Small intestine (tissue), 7 donors: ENCODE measurements at regions not wholly inside any gene's neighbourhood (a gene's known extent, or its start where the extent isn't known, plus 50 kb on each side); places are given as distances from the start of the nearest gene placed in this dataset.
"Not testable (repeated sequence)": the region's sequence is repeated elsewhere in the genome, so short reads cannot be mapped to it uniquely, and the experiment has no call there.

Experiments used
- DNase-seq, 2 donors: peaks; one replicate each; pipeline versions ENCODE4 v3.0.0 to v3.0.0-alpha.2; 2013
- FAIRE-seq: peaks from 2 replicates; lab custom pipeline; 2012; peaks lifted over from hg19 to GRCh38; lab: Jason Lieb, UNC
- H3K27ac ChIP-seq, 3 donors: one replicate each; pipeline ENCODE4 v1.5.1; 2013; ENCODE audit warnings: low read length in 2 of 3, mild to moderate bottlenecking in 2 of 3, control low read depth in 1 of 3, inconsistent platforms in 1 of 3, low read depth in 1 of 3, moderate library complexity in 1 of 3
- H3K27me3 ChIP-seq, 3 donors: one replicate each; pipeline ENCODE4 v1.6.1; 2013; ENCODE audit warnings: low read length in 3 of 3, inconsistent platforms in 1 of 3; ENCODE audit not compliant: control insufficient read depth in 3 of 3, insufficient read depth in 3 of 3
- H3K36me3 ChIP-seq, 3 donors: one replicate each; pipeline ENCODE4 v1.6.1; 2013; ENCODE audit warnings: low read length in 3 of 3, inconsistent platforms in 1 of 3, low read depth in 1 of 3, mild to moderate bottlenecking in 1 of 3, moderate library complexity in 1 of 3; ENCODE audit not compliant: control insufficient read depth in 3 of 3, insufficient read depth in 2 of 3
- H3K4me1 ChIP-seq, 3 donors: one replicate each; pipeline ENCODE4 v1.6.1; 2013; ENCODE audit warnings: low read length in 2 of 3, inconsistent platforms in 1 of 3, low read depth in 1 of 3, mild to moderate bottlenecking in 1 of 3, moderate library complexity in 1 of 3; ENCODE audit not compliant: control insufficient read depth in 3 of 3, insufficient read depth in 2 of 3
- H3K4me3 ChIP-seq, 3 donors: one replicate each; pipeline ENCODE4 v1.5.1; 2013; ENCODE audit warnings: low read length in 3 of 3, control low read depth in 1 of 3, inconsistent platforms in 1 of 3, low read depth in 1 of 3, mild to moderate bottlenecking in 1 of 3, moderate library complexity in 1 of 3
- H3K9me3 ChIP-seq, 2 donors: one replicate each; pipeline ENCODE4 v1.6.1; 2013; ENCODE audit warnings: low read depth in 1 of 2, low read length in 1 of 2; ENCODE audit not compliant: control insufficient read depth in 2 of 2, insufficient read depth in 1 of 2
- WGBS, 3 donors: extraction: QIAGEN DNeasy Blood & Tissue Kit; methylation state at CpG; one replicate each; pipeline ENCODE4 v1.1.7; 2013; 5-methylcytosine and 5-hydroxymethylcytosine counted together
- donor health status: healthy with polysubstance abuse.
- donor health status: control.
- donor health status: control.
- donor health status: Bipolar disorder and iron deficiency.
- donor health status: healthy.

DNA sequence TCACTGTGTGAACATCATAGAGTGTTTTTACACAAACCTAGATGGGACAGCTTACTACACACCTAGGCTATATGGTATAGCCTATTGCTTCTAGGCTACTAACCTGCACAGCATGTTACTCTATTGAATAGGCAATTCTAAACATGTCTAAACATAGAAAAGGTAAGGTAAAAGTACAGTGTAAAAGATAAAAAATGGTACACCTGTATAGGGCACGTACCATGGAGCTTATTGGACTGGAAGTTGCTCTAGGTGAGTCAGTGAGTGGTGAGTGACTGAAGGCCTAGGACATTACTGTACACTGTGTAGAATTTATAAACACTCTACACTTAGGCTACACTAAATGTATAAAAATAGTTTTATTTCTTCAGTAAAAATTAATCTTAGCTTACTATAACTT is 182.0 kb upstream of the THSD7A start:
- Histone ChIP-seq H3K9me3 (no peaks in the 10 kb centered on the region), H3K36me3 (no peaks in the 10 kb centered on the region), H3K4me1 (no peaks in the 10 kb centered on the region), H3K4me3 (no peak overlapping the region), H3K27me3 (no peaks in the 10 kb centered on the region), H3K27ac (no peak overlapping the region)
- DNase-seq (no peak), FAIRE-seq (no peak)
- 76 to 83% (median 76%) methylated on average over 1 of the region's 1 CpG for WGBS, 3 donors

GRCh38 chr7:12016439-12016838 is 184.4 kb upstream of the THSD7A start:
- H3K36me3 ChIP-seq = no peaks in the 10 kb centered on the region

GRCh38 chr7:12017046-12017445 is 185.0 kb upstream of the THSD7A start:
- no peak overlapping the region for H3K4me3 ChIP-seq
- 57 to 90% (median 68%) methylated on average over 1 of the region's 1 CpG for WGBS, 3 donors
- no peaks in the 10 kb centered on the region for H3K9me3 ChIP-seq
- no peak for FAIRE-seq
- H3K4me1 ChIP-seq = no peaks in the 10 kb centered on the region
- no peak overlapping the region for H3K27ac ChIP-seq
- DNase-seq = no peak
- H3K36me3 ChIP-seq = no peaks in the 10 kb centered on the region
- H3K27me3 ChIP-seq = no peaks in the 10 kb centered on the region

More at GRCh38 chr7:12016439-12016838, 184.4 kb upstream of the THSD7A start:
- Histone ChIP-seq H3K4me1 (no peaks in the 10 kb centered on the region), H3K9me3 (no peaks in the 10 kb centered on the region), H3K4me3 (no peak overlapping the region), H3K27me3 (no peaks in the 10 kb centered on the region), H3K27ac (no peak overlapping the region)
- no peak for DNase-seq
- no peak for FAIRE-seq
- 13 to 47% (median 24%) methylated on average over 1 of the region's 1 CpG for WGBS, 3 donors

- WGBS, 3 donors = 53 to 73% (median 64%) methylated on average over 1 of the region's 1 CpG
- not testable (repeated sequence) for H3K9me3 ChIP-seq, DNase-seq, H3K4me3 ChIP-seq, H3K4me1 ChIP-seq, H3K27me3 ChIP-seq, H3K36me3 ChIP-seq, FAIRE-seq, H3K27ac ChIP-seq
Measured at GRCh38 chr7:12022011-12022410, 189.1 kb upstream of the TMEM106B start.

DNA sequence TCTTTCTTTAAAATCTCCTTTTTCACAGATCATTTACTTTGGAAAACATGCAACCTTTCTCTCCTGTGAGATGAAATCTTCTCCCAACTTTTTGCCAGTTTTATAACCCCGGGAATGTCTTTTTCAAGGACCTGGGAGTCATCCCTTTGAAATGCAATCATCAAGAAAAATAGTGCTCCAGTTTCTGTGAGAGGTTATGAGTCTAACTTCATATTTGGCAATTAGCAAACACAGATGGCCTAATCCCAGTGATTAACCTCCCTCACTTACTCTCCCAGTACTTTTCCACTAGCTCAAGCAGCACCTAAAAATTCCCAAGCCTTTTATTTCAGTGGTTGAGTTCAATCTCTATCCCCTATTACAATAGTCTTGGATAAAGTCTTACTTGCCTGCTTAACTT is 185.8 kb upstream of the TMEM106B start:
- H3K4me1 ChIP-seq = no peaks in the 10 kb centered on the region
- H3K4me3 ChIP-seq = no peak overlapping the region
- FAIRE-seq (no peak), DNase-seq (no peak)
- no peaks in the 10 kb centered on the region for H3K9me3 ChIP-seq
- H3K27me3 ChIP-seq = no peaks in the 10 kb centered on the region
- 58 to 85% (median 64%) methylated on average over 1 of the region's 1 CpG for WGBS, 3 donors
- H3K27ac ChIP-seq = no peak overlapping the region
- H3K36me3 ChIP-seq = no peaks in the 10 kb centered on the region

DNA sequence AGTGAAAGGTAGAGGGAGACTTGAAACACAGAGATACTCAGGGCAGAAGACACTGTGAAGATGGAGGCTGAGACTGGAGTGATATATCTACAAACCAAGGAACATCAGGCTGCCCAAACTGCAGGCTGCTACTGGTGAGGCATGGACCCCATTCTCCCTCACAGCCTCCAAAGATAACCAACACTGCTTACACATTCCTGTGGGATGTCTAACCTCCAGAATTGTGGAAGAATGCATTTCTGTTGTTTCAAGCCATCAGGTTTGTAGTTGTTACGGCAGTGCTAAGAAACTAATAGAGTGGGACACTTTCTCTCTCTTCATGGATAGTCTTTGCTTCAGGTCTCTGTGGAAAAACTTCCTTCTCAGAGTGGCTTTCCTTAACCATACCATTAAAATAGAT is 182.6 kb upstream of the TMEM106B start:
- Histone ChIP-seq H3K36me3 (no peaks in the 10 kb centered on the region), H3K4me3 (no peak overlapping the region), H3K9me3 (no peaks in the 10 kb centered on the region), H3K27me3 (no peaks in the 10 kb centered on the region), H3K4me1 (no peaks in the 10 kb centered on the region), H3K27ac (no peak overlapping the region)
- DNase-seq = no peak
- 92 to 100% (median 96%) methylated on average over 1 of the region's 1 CpG for WGBS, 3 donors
- no peak for FAIRE-seq

DNA sequence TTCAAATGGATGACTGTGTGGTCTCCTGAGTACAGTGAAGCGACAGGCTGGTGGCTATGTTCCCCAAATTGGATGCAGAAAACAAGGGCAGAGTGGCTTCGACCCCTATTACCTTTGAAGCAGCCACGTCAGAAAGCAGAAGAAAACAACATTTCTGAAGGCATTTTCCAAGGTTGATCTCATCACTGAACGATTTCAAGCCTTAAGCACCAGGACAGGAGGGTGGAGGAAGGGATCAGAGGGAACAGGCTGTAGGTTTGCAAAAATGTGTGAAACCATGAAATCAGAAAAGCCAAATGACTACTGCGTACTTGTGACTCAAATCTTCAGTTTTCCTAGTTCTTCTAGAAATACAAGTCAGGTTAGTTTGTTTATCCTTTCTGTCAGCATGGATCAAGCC is 181.0 kb upstream of the TMEM106B start:
- H3K4me3 ChIP-seq = no peak overlapping the region
- no peak for FAIRE-seq
- DNase-seq = no peak
- H3K27ac ChIP-seq = no peak overlapping the region
- 77 to 90% (median 77%) methylated on average over 5 of the region's 5 CpGs for WGBS, 3 donors
- no peaks in the 10 kb centered on the region for H3K36me3 ChIP-seq
- H3K4me1 ChIP-seq = no peaks in the 10 kb centered on the region
- H3K9me3 ChIP-seq = no peaks in the 10 kb centered on the region
- no peaks in the 10 kb centered on the region for H3K27me3 ChIP-seq

GRCh38 chr7:12031186-12031585 is 179.9 kb upstream of the TMEM106B start:
- Histone ChIP-seq H3K4me3 (no peak overlapping the region), H3K36me3 (no peaks in the 10 kb centered on the region), H3K9me3 (no peaks in the 10 kb centered on the region), H3K4me1 (no peaks in the 10 kb centered on the region), H3K27ac (no peak overlapping the region), H3K27me3 (no peaks in the 10 kb centered on the region)
- no peak for DNase-seq
- FAIRE-seq = no peak
- WGBS, 3 donors = 39 to 59% (median 48%) methylated on average over 1 of the region's 1 CpG

DNA sequence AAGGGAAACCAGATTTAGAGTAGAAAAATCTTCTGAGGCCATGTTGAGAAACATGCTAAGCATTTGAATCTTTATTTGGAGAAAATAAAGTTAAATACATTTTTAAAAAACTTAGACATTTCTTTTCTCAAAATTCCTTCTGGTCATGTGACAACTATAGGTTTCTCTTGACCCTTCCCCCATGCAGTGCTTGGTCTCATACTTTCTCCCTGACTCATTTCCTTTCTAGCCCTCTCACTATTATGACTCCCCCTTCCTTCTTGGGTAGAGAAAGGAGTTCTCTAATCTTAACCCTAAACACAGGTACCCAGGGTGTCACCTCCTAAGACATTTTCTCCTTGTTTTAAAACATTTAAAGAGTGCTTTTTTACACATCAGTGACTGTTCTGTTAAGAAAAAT is 179.5 kb upstream of the TMEM106B start:
- no peaks in the 10 kb centered on the region for H3K4me1 ChIP-seq
- H3K27me3 ChIP-seq = no peaks in the 10 kb centered on the region
- DNase-seq (no peak), FAIRE-seq (no peak)
- H3K36me3 ChIP-seq = no peaks in the 10 kb centered on the region
- H3K9me3 ChIP-seq = no peaks in the 10 kb centered on the region
- no peak overlapping the region for H3K27ac ChIP-seq
- no peak overlapping the region for H3K4me3 ChIP-seq
